MM.1S (cell line): ENCODE measurements at regions not wholly inside any gene's neighbourhood (a gene's known extent, or its start where the extent isn't known, plus 50 kb on each side); places are given as distances from the start of the nearest gene placed in this dataset.

Experiments used
- EZH2 ChIP-seq: fragments of 300-600 bp; sonication (generic); optimal IDR thresholded peaks from 2 replicates; pipeline ENCODE3; 2017; ENCODE audit warnings: low read depth, mild to moderate bottlenecking, antibody characterized with exemption, low read length, mixed read lengths
- TF ChIP-seq, protein P1 (sequence below): fragments of 300-600 bp; sonication (generic); IDR thresholded peaks from 2 replicates; pipeline ENCODE4 v1.5.1; 2016; ENCODE audit warnings: antibody characterized with exemption, low read length, mixed read lengths

DNA sequence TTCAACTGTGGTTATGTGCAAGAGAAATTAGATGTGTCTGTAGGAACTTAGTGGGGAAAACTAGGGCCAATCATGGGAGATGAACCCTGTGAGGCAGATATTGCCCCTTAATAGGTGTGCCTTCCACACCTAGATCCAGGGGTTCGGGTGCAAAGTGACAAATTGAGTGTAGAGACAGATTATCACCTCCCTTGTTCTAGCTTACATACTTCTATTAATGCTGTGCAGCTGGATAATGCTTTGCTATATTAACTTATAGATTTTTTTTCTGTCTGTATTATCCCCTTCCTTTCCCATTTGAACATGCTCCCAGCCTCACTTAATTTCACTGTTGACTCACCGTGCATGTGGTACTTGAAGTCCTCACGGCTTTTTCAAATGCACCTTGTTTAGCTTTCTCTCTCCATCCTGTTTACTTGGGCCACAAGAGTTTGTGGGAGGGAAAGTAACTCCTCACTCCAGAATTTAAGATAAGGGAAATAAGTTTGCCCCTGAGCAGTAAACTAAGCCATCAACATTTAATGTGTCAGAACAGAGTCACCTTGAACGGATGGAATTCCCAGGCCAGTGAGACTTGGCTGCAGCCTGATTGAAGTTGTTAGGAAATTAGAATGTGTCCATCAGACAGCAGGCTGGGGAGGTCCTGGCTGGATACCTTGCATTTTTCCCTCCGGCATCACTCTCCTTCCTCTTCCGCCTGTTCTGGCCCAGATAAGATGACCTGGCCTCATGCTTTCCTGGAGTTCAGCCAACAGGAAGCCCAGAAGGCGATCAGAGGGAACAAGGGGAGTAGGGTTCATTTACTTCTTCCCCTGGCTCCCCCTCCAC is 478.4 kb downstream of the BCOR start:
- no peak for TF ChIP-seq EZH2
- TF ChIP-seq, protein P1, sequence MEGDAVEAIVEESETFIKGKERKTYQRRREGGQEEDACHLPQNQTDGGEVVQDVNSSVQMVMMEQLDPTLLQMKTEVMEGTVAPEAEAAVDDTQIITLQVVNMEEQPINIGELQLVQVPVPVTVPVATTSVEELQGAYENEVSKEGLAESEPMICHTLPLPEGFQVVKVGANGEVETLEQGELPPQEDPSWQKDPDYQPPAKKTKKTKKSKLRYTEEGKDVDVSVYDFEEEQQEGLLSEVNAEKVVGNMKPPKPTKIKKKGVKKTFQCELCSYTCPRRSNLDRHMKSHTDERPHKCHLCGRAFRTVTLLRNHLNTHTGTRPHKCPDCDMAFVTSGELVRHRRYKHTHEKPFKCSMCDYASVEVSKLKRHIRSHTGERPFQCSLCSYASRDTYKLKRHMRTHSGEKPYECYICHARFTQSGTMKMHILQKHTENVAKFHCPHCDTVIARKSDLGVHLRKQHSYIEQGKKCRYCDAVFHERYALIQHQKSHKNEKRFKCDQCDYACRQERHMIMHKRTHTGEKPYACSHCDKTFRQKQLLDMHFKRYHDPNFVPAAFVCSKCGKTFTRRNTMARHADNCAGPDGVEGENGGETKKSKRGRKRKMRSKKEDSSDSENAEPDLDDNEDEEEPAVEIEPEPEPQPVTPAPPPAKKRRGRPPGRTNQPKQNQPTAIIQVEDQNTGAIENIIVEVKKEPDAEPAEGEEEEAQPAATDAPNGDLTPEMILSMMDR, result no peak
